ENCODE measurements at regions not wholly inside any gene's neighbourhood (a gene's known extent, or its start where the extent isn't known, plus 50 kb on each side); places are given as distances from the start of the nearest gene placed in this dataset.

GRCh38 chr11:70888061-70888460 lies 364.3 kb downstream of the SHANK2 start:
- H3K4me3 ChIP-seq (ENCODE audit: low read depth in 2 of 2, low read length in 1 of 2), result no peak overlapping the region
- DNase-seq, result no peak
- ChIA-PET POLR2A (no interaction called here), CTCF (no interaction called here)
- H4K20me1 ChIP-seq (ENCODE audit: insufficient read depth), result no peaks in the 10 kb centered on the region
- no peak overlapping the region for H2AFZ ChIP-seq (ENCODE audit: low read depth)
- no peak overlapping the region for H3K27ac ChIP-seq (ENCODE audit: low read depth in 2 of 2, low read length in 1 of 2)
- H3K9me2 ChIP-seq, result no peaks in the 10 kb centered on the region
- no peak for TF ChIP-seq TCF12 (IDR thresholded peaks at IDR 0.05)
- no peak for TF ChIP-seq CHD2 (IDR thresholded peaks at IDR 0.05; ENCODE audit: low read length, partially characterized antibody)
- no peak for TF ChIP-seq TEAD4 (IDR thresholded peaks at IDR 0.05; ENCODE audit: borderline replicate concordance, insufficient read depth)
- H3K4me1 ChIP-seq (ENCODE audit: control insufficient read depth in 1 of 2, insufficient read depth in 2 of 2, low read depth in 1 of 2, low read length in 1 of 2), result no peaks in the 10 kb centered on the region; a peak in 1 of 4 replicates
- H3K79me2 ChIP-seq (ENCODE audit: insufficient read depth), result no peaks in the 10 kb centered on the region
- H3K36me3 ChIP-seq (replicated peaks in 1 of 2; ENCODE audit: control insufficient read depth in 1 of 2, insufficient read depth in 2 of 2, low read length in 1 of 2), result no peaks in the 10 kb centered on the region
- H3F3A ChIP-seq (replicated peaks; ENCODE audit: insufficient read depth), result no peaks in the 10 kb centered on the region
- H3K9ac ChIP-seq, result no peak overlapping the region
- no peaks in the 10 kb centered on the region for H3K27me3 ChIP-seq (ENCODE audit: insufficient read depth)
- no peaks in the 10 kb centered on the region for H3K9me3 ChIP-seq
- no peak overlapping the region for H3K4me2 ChIP-seq
- 30% methylated on average over 4 of the region's 6 CpGs for WGBS (ENCODE audit: low lambda C conversion rate)

- POLR2A ChIA-PET, result no interaction called here
- Histone ChIP-seq H3K36me3 (replicated peaks in 1 of 2; ENCODE audit: control insufficient read depth in 1 of 2, insufficient read depth in 2 of 2, low read length in 1 of 2) (no peaks in the 10 kb centered on the region), H3K4me1 (ENCODE audit: control insufficient read depth in 1 of 2, insufficient read depth in 2 of 2, low read depth in 1 of 2, low read length in 1 of 2) (no peaks in the 10 kb centered on the region; a peak in 1 of 4 replicates), H3K4me3 (ENCODE audit: low read depth in 2 of 2, low read length in 1 of 2) (no peak overlapping the region), H3K27ac (ENCODE audit: low read depth in 2 of 2, low read length in 1 of 2) (no peak overlapping the region), H3F3A (replicated peaks; ENCODE audit: insufficient read depth) (no peaks in the 10 kb centered on the region), H3K27me3 (ENCODE audit: insufficient read depth) (no peaks in the 10 kb centered on the region), H3K9me2 (no peaks in the 10 kb centered on the region), H2AFZ (ENCODE audit: low read depth) (no peak overlapping the region), H3K9ac (no peak overlapping the region), H4K20me1 (ENCODE audit: insufficient read depth) (no peaks in the 10 kb centered on the region), H3K4me2 (no peak overlapping the region), H3K9me3 (no peaks in the 10 kb centered on the region), H3K79me2 (ENCODE audit: insufficient read depth) (no peaks in the 10 kb centered on the region)
- CTCF ChIA-PET, result no interaction called here
- 50% methylated on average over 4 of the region's 13 CpGs for WGBS (ENCODE audit: low lambda C conversion rate)
- no peak for DNase-seq
- TF ChIP-seq GABPA (IDR thresholded peaks at IDR 0.05; ENCODE audit: low read depth) (no peak), USF2 (IDR thresholded peaks at IDR 0.05; ENCODE audit: borderline replicate concordance, low read depth, low read length) (no peak), IRF3 (IDR thresholded peaks at IDR 0.05; ENCODE audit: low read depth, low read length) (no peak)
Observed at GRCh38 chr11:70889411-70889810, 363.0 kb downstream of the SHANK2 start.

GRCh38 chr11:70891844-70892380 lies 360.5 kb downstream of the SHANK2 start:
- Histone ChIP-seq H3K4me3 (ENCODE audit: low read depth in 2 of 2, low read length in 1 of 2) (no peak overlapping the region), H3K9me2 (no peaks in the 10 kb centered on the region), H3F3A (replicated peaks; ENCODE audit: insufficient read depth) (no peaks in the 10 kb centered on the region), H3K79me2 (ENCODE audit: insufficient read depth) (no peaks in the 10 kb centered on the region), H3K4me2 (no peak overlapping the region), H3K9ac (no peak overlapping the region), H3K27me3 (ENCODE audit: insufficient read depth) (no peaks in the 10 kb centered on the region), H4K20me1 (ENCODE audit: insufficient read depth) (no peaks in the 10 kb centered on the region), H3K4me1 (ENCODE audit: control insufficient read depth in 1 of 2, insufficient read depth in 2 of 2, low read depth in 1 of 2, low read length in 1 of 2) (no peaks in the 10 kb centered on the region), H3K9me3 (no peaks in the 10 kb centered on the region), H3K27ac (ENCODE audit: low read depth in 2 of 2, low read length in 1 of 2) (no peak overlapping the region), H2AFZ (ENCODE audit: low read depth) (no peak overlapping the region), H3K36me3 (replicated peaks in 1 of 2; ENCODE audit: control insufficient read depth in 1 of 2, insufficient read depth in 2 of 2, low read length in 1 of 2) (no peaks in the 10 kb centered on the region)
- ChIA-PET POLR2A (no interaction called here), CTCF (no interaction called here)
- TF ChIP-seq RCOR1 (IDR thresholded peaks at IDR 0.05; ENCODE audit: low read length) (no peak), TCF12 (IDR thresholded peaks at IDR 0.05) (no peak), USF1 (IDR thresholded peaks at IDR 0.05; ENCODE audit: borderline replicate concordance, low read depth) (no peak), CHD2 (IDR thresholded peaks at IDR 0.05; ENCODE audit: low read length, partially characterized antibody) (no peak), YY1 (IDR thresholded peaks at IDR 0.05; ENCODE audit: low read depth) (no peak), TAF1 (IDR thresholded peaks at IDR 0.05; ENCODE audit: borderline replicate concordance, low read depth, low read length) (no peak), CTCF (IDR thresholded peaks at IDR 0.05) (no peak), IRF3 (IDR thresholded peaks at IDR 0.05; ENCODE audit: low read depth, low read length) (no peak), FOSL2 (IDR thresholded peaks at IDR 0.05; ENCODE audit: borderline replicate concordance, low read depth) (no peak)
- WGBS (ENCODE audit: low lambda C conversion rate), result 60% methylated on average over 9 of the region's 9 CpGs
- no peak for DNase-seq

Data from SK-N-SH (cell line).